Large intestine (tissue), 3 donors: ENCODE measurements at regions not wholly inside any gene's neighbourhood (a gene's known extent, or its start where the extent isn't known, plus 50 kb on each side); places are given as distances from the start of the nearest gene placed in this dataset.
"Not testable (repeated sequence)": the region's sequence is repeated elsewhere in the genome, so short reads cannot be mapped to it uniquely, and the experiment has no call there.

Source experiments
- DNase-seq, 2 donors: peaks; one replicate each; pipeline versions ENCODE4 v3.0.0 to v3.0.0-alpha.2; 2013
- H3K27ac ChIP-seq: one replicate; pipeline ENCODE4 v1.5.1; 2013; ENCODE audit warnings: low read length
- H3K27me3 ChIP-seq: 2 replicates; pipeline ENCODE4 v1.6.1; 2013; ENCODE audit warnings: low read length; ENCODE audit not compliant: control insufficient read depth, insufficient read depth
- H3K36me3 ChIP-seq: 2 replicates; pipeline ENCODE4 v1.6.1; 2013; ENCODE audit warnings: low read length; ENCODE audit not compliant: control insufficient read depth, insufficient read depth
- H3K4me1 ChIP-seq: one replicate; pipeline ENCODE4 v1.6.1; 2013; ENCODE audit warnings: low read length; ENCODE audit not compliant: control insufficient read depth, insufficient read depth
- H3K4me3 ChIP-seq: one replicate; pipeline ENCODE4 v1.5.1; 2013; ENCODE audit warnings: low read length
- H3K9me3 ChIP-seq: one replicate; pipeline ENCODE4 v1.6.1; 2013; ENCODE audit warnings: mild to moderate bottlenecking, low read depth, low read length, moderate library complexity; ENCODE audit not compliant: control insufficient read depth
- WGBS: methylation state at CpG from one replicate; pipeline ENCODE4 v1.1.5; 2013; ENCODE audit warnings: low lambda C conversion rate; ENCODE audit not compliant: insufficient coverage; 5-methylcytosine and 5-hydroxymethylcytosine counted together

GRCh38 chr13:58687148-58687547, 1055.6 kb downstream of the PCDH17 start:
- no peaks in the 10 kb centered on the region for H3K27me3 ChIP-seq
- no CpG with 5 or more reads among the region's 2 CpGs for WGBS
- no peaks in the 10 kb centered on the region for H3K4me1 ChIP-seq
- no peaks in the 10 kb centered on the region for H3K9me3 ChIP-seq
- no peak overlapping the region for H3K27ac ChIP-seq
- no peak overlapping the region for H3K4me3 ChIP-seq
- no peak for DNase-seq
- no peaks in the 10 kb centered on the region for H3K36me3 ChIP-seq

DNA sequence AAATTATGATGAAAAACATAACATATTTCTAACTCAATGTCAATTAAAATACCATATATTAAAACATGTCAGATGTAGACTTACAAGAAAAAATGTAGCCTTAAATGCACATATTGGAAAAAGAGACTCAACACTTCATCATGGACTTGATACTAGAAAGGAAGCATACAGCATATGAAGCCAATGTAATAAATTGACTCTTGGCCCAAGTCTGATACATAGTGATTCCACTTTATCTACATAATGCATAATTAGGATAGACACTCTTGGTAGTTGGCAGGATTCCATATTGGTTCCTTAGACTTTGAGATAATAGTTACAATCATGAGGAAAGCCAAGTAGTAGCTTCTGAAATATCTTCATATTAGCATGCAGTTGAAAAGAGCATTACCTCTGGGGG, 1067.0 kb downstream of the PCDH17 start:
- Histone ChIP-seq H3K27ac (no peak overlapping the region), H3K4me3 (no peak overlapping the region), H3K9me3 (no peaks in the 10 kb centered on the region), H3K4me1 (no peaks in the 10 kb centered on the region), H3K36me3 (no peaks in the 10 kb centered on the region), H3K27me3 (no peaks in the 10 kb centered on the region)
- no peak for DNase-seq

GRCh38 chr13:58704953-58705352, 1073.4 kb downstream of the PCDH17 start:
- Histone ChIP-seq H3K36me3 (no peaks in the 10 kb centered on the region), H3K27ac (no peak overlapping the region), H3K9me3 (no peaks in the 10 kb centered on the region), H3K27me3 (no peaks in the 10 kb centered on the region), H3K4me3 (no peak overlapping the region), H3K4me1 (no peaks in the 10 kb centered on the region)
- 73% methylated on average over 2 of the region's 2 CpGs for WGBS
- no peak for DNase-seq

DNA sequence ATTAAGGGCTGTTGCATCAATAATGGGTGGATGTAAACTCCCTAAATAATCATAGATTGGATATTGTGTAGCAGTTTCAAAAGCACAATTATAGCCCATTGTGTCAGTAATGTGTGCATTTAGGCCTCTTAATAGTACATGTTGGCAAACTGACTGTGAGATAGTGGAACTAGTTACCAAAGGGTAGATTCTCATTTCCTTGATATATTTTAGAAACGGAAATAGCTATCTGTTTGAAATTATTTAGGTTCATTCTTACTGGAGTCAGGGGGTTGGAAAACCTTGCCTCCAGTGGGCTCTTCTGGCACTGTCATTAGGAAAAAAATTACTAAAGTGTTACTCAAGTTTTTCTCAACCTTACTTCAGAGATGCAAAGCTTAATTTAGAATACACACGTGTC, 1074.9 kb downstream of the PCDH17 start:
- DNase-seq = no peak
- Histone ChIP-seq H3K4me3 (no peak overlapping the region), H3K4me1 (no peaks in the 10 kb centered on the region), H3K9me3 (no peaks in the 10 kb centered on the region), H3K27ac (no peak overlapping the region), H3K27me3 (no peaks in the 10 kb centered on the region), H3K36me3 (no peaks in the 10 kb centered on the region)
- WGBS = 94% methylated on average over 2 of the region's 2 CpGs

GRCh38 chr13:58712191-58712590, 1080.6 kb downstream of the PCDH17 start:
- WGBS = no CpG with 5 or more reads among the region's 8 CpGs
- Histone ChIP-seq H3K9me3 (no peaks in the 10 kb centered on the region), H3K4me1 (no peaks in the 10 kb centered on the region), H3K36me3 (no peaks in the 10 kb centered on the region), H3K27me3 (no peaks in the 10 kb centered on the region), H3K27ac (no peak overlapping the region), H3K4me3 (no peak overlapping the region)
- DNase-seq = no peak

DNA sequence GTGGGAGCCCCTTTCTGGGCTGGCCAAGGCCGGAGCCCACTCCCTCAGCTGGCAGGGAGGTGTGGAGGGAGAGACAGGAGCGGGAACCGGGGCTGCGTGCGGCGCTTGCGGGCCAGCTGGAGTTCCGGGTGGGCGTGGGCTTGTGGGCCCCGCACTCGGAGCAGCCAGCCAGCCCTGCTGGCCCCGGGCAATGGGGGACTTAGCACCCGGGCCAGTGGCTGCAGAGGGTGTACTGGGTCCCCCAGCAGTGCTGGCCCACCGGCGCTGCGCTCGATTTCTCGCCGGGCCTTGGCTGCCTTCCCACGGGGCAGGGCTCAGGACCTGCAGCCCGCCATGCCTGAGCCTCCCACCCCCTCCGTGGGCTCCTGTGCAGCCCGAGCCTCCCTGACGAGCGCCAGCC, 1082.5 kb downstream of the PCDH17 start:
- not testable (repeated sequence) for H3K36me3 ChIP-seq, H3K27ac ChIP-seq, H3K4me1 ChIP-seq, H3K9me3 ChIP-seq, H3K4me3 ChIP-seq, DNase-seq, H3K27me3 ChIP-seq
- no CpG with 5 or more reads among the region's 25 CpGs for WGBS

DNA sequence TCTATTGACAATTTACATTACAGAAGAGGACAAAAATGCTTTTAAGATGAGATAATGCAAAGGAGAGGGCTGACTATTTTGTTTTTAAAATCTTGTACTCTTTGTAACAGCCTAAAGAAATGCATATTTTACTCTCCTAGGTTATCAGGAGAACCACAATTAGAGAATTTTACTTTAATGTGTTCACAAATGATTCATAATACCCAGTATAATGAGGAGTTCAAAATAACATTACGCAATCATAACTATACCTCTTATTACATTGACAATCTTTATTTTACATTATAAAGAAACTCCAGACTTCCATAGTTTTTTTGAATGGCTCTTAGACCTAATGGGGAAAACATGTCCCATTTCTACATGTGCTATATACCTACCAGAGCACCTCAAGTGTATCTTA, 1089.7 kb downstream of the PCDH17 start:
- Histone ChIP-seq H3K4me1 (no peaks in the 10 kb centered on the region), H3K27me3 (no peaks in the 10 kb centered on the region), H3K9me3 (no peaks in the 10 kb centered on the region), H3K4me3 (no peak overlapping the region), H3K27ac (no peak overlapping the region), H3K36me3 (no peaks in the 10 kb centered on the region)
- WGBS = 100% methylated on average over 1 of the region's 1 CpG
- no peak for DNase-seq

GRCh38 chr13:58728126-58728525, 1096.6 kb downstream of the PCDH17 start:
- no peak for DNase-seq
- Histone ChIP-seq H3K4me1 (no peaks in the 10 kb centered on the region), H3K36me3 (no peaks in the 10 kb centered on the region), H3K9me3 (no peaks in the 10 kb centered on the region), H3K4me3 (no peak overlapping the region), H3K27me3 (no peaks in the 10 kb centered on the region), H3K27ac (no peak overlapping the region)
- WGBS = 61% methylated on average over 3 of the region's 3 CpGs

GRCh38 chr13:58729361-58729760, 1097.8 kb downstream of the PCDH17 start:
- Histone ChIP-seq H3K9me3 (no peaks in the 10 kb centered on the region), H3K36me3 (no peaks in the 10 kb centered on the region), H3K4me3 (no peak overlapping the region), H3K27ac (no peak overlapping the region), H3K27me3 (no peaks in the 10 kb centered on the region), H3K4me1 (no peaks in the 10 kb centered on the region)
- no CpG with 5 or more reads among the region's 1 CpG for WGBS
- no peak for DNase-seq

- WGBS = 100% methylated on average over 1 of the region's 1 CpG
- no peaks in the 10 kb centered on the region for H3K4me1 ChIP-seq
- DNase-seq = no peak
- no peaks in the 10 kb centered on the region for H3K36me3 ChIP-seq
- H3K4me3 ChIP-seq = no peak overlapping the region
- no peaks in the 10 kb centered on the region for H3K27me3 ChIP-seq
- H3K9me3 ChIP-seq = no peaks in the 10 kb centered on the region
- H3K27ac ChIP-seq = no peak overlapping the region
These were observed 1113.1 kb downstream of the PCDH17 start for GRCh38 chr13:58744686-58745085.

- H3K27me3 ChIP-seq = no peaks in the 10 kb centered on the region
- no peak for DNase-seq
- WGBS = 60% methylated on average over 1 of the region's 2 CpGs
- no peaks in the 10 kb centered on the region for H3K36me3 ChIP-seq
- no peaks in the 10 kb centered on the region for H3K4me1 ChIP-seq
- no peaks in the 10 kb centered on the region for H3K9me3 ChIP-seq
- no peak overlapping the region for H3K4me3 ChIP-seq
- H3K27ac ChIP-seq = no peak overlapping the region
These were observed 1136.0 kb downstream of the PCDH17 start for GRCh38 chr13:58767566-58767965.
